Fibroblast of the aortic adventitia (primary cell): ENCODE measurements at regions not wholly inside any gene's neighbourhood (a gene's known extent, or its start where the extent isn't known, plus 50 kb on each side); places are given as distances from the start of the nearest gene placed in this dataset.

Source experiments
- DNase-seq: peaks from one replicate; pipeline ENCODE4 v3.0.0-alpha.2; 2010; ENCODE audit warnings: low read depth
- H3K4me3 ChIP-seq: 2 replicates; pipeline ENCODE4 v1.5.1; 2011; ENCODE audit warnings: low read depth, mild to moderate bottlenecking, control low read depth, low read length, moderate library complexity
- CTCF ChIP-seq: IDR thresholded peaks from 2 replicates; pipeline ENCODE4 v1.5.1; 2011; ENCODE audit warnings: mild to moderate bottlenecking, low read length, control low read depth, inconsistent platforms; ENCODE audit not compliant: insufficient read depth

- DNase-seq = no peak
- no peak for TF ChIP-seq CTCF
- H3K4me3 ChIP-seq = no peak overlapping the region
These were observed 167.0 kb upstream of the TCERG1L start for GRCh38 chr10:131478377-131478989.

GRCh38 chr10:131480066-131480465 is 168.5 kb upstream of the TCERG1L start:
- TF ChIP-seq CTCF = no peak
- no peak for DNase-seq
- H3K4me3 ChIP-seq = no peak overlapping the region

- DNase-seq = no peak
- H3K4me3 ChIP-seq = no peak overlapping the region
- TF ChIP-seq CTCF = no peak
These were observed 169.3 kb upstream of the TCERG1L start for GRCh38 chr10:131480861-131481260.

GRCh38 chr10:131485732-131486131 is 174.2 kb upstream of the TCERG1L start:
- no peak overlapping the region for H3K4me3 ChIP-seq
- no peak for TF ChIP-seq CTCF
- no peak for DNase-seq

- no peak overlapping the region for H3K4me3 ChIP-seq
- DNase-seq = no peak
- TF ChIP-seq CTCF = no peak
These were observed 176.3 kb upstream of the TCERG1L start for GRCh38 chr10:131487822-131488221.

- H3K4me3 ChIP-seq = no peak overlapping the region
- DNase-seq = no peak
- TF ChIP-seq CTCF = no peak
These were observed 179.6 kb upstream of the TCERG1L start for GRCh38 chr10:131490991-131491594.
